ENCODE measurements at regions not wholly inside any gene's neighbourhood (a gene's known extent, or its start where the extent isn't known, plus 50 kb on each side); places are given as distances from the start of the nearest gene placed in this dataset.

DNA sequence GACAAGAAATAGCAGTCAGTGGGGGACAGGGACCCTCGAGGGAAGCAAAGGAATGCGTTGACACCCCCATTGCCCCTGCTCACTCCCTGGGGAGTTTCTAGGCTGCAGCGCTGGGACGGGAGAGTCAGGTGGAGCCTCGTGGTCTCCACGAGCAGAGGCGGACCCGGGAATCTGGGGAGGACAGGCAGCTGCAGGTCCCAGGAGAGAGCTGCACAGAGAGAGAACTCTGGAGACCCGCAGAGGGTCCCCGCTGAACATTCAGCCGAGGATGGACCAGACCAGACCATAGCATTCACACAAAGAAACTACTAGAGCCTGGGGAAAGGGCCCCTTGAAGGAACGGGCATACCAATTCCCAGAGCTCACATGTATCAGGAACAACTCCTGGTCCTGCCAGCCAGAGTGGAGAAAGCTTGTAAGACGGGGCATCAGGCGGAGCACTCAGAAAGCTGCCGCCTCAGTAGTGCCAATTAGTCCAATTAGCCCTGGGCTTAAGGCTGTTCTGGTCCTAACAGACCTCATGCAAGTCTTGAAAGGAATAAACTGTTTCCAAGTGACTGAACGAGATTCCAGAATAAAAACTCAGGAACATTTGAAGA is 966.7 kb upstream of the ZNF722 start:
- no peak overlapping the region for H3K9ac ChIP-seq (ENCODE audit: low read length)
- peaks cover 81% of the 10 kb centered on the region for H3K9me3 ChIP-seq (ENCODE audit: control insufficient read depth, low read depth, low read length)
- no peak overlapping the region for H3K4me3 ChIP-seq (ENCODE audit: low read length)
- H3K27me3 ChIP-seq (ENCODE audit: control insufficient read depth, insufficient read depth, low read length), result no peaks in the 10 kb centered on the region
- no peaks in the 10 kb centered on the region for H3K36me3 ChIP-seq (ENCODE audit: control insufficient read depth, low read depth, low read length)
- H3K4me1 ChIP-seq (ENCODE audit: control insufficient read depth, low read depth, low read length), result no peaks in the 10 kb centered on the region
- H3K27ac ChIP-seq (ENCODE audit: low read length), result no peak overlapping the region

DNA sequence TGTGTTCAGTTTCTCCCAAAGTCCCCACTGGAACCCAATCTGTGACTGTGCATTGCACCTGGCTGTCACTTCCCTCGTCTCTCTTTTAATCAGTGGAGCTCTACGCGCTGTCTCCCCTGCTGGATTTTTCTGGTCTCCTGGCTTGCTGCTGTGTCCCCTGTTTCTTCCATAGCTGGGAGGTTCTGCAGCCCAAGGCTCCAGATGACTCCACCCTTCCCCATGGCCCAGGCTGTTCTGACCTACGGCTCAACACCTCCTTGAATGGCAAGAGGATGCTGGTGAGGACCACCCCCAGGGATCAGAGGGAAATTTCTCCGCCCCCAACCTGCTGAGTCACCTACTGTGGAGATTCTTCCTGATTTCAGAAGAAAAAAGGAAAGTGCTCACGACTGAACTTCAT is 961.4 kb upstream of the ZNF722 start:
- Histone ChIP-seq H3K4me3 (ENCODE audit: low read length) (no peak overlapping the region), H3K9ac (ENCODE audit: low read length) (no peak overlapping the region), H3K4me1 (ENCODE audit: control insufficient read depth, low read depth, low read length) (no peaks in the 10 kb centered on the region), H3K27ac (ENCODE audit: low read length) (no peak overlapping the region), H3K36me3 (ENCODE audit: control insufficient read depth, low read depth, low read length) (no peaks in the 10 kb centered on the region), H3K27me3 (ENCODE audit: control insufficient read depth, insufficient read depth, low read length) (no peaks in the 10 kb centered on the region), H3K9me3 (ENCODE audit: control insufficient read depth, low read depth, low read length) (peaks cover 84% of the 10 kb centered on the region)

DNA sequence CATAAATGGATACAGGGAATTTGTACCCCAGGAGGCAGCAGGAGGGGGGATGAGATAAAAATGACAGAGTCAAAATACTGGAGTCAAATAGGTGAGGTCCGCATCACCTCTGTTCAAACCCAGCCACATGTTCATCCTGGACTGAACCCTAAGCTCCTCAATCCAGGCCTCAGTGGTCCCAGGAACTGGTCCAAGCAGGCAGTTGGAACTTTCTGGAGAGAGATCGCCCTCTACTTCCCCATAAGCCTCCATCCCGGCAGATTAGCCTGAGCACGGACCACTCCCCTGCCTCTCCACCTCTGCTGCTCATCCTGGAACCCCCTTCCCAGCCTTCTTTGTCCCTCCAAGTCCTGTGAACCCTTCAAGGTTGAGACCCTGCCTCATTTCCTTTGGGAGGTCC is 959.7 kb upstream of the ZNF722 start:
- Histone ChIP-seq H3K4me3 (ENCODE audit: low read length) (no peak overlapping the region), H3K27me3 (ENCODE audit: control insufficient read depth, insufficient read depth, low read length) (no peaks in the 10 kb centered on the region), H3K4me1 (ENCODE audit: control insufficient read depth, low read depth, low read length) (no peaks in the 10 kb centered on the region), H3K9me3 (ENCODE audit: control insufficient read depth, low read depth, low read length) (peaks cover 87% of the 10 kb centered on the region), H3K27ac (ENCODE audit: low read length) (no peak overlapping the region), H3K36me3 (ENCODE audit: control insufficient read depth, low read depth, low read length) (no peaks in the 10 kb centered on the region), H3K9ac (ENCODE audit: low read length) (no peak overlapping the region)

DNA sequence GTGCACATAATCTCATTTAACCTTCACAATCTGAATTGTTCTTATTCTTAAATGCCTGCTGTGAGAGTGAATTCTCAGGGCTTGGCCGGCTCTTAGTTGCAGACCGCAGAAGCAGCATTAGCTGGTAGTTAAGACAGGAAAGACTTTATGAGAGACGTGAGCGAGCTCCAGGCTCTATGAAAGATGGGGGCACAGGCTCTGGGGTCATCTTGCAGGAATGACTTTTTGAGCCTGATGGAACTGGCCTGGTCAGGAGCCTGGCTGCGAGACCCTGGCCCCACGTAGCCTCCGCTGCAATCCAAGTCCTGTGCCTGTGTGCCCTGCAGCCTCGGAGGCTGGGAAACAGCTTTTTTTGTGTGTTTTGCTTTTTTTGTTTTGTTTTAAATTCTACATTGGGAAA is 958.8 kb upstream of the ZNF722 start:
- Histone ChIP-seq H3K27ac (ENCODE audit: low read length) (no peak overlapping the region), H3K4me3 (ENCODE audit: low read length) (no peak overlapping the region), H3K27me3 (ENCODE audit: control insufficient read depth, insufficient read depth, low read length) (no peaks in the 10 kb centered on the region), H3K9me3 (ENCODE audit: control insufficient read depth, low read depth, low read length) (peaks cover 86% of the 10 kb centered on the region), H3K4me1 (ENCODE audit: control insufficient read depth, low read depth, low read length) (no peaks in the 10 kb centered on the region), H3K36me3 (ENCODE audit: control insufficient read depth, low read depth, low read length) (no peaks in the 10 kb centered on the region), H3K9ac (ENCODE audit: low read length) (no peak overlapping the region)

GRCh38 chr7:63040336-63040735 is 958.3 kb upstream of the ZNF722 start:
- H3K27me3 ChIP-seq (ENCODE audit: control insufficient read depth, insufficient read depth, low read length), result no peaks in the 10 kb centered on the region
- no peak overlapping the region for H3K9ac ChIP-seq (ENCODE audit: low read length)
- no peaks in the 10 kb centered on the region for H3K36me3 ChIP-seq (ENCODE audit: control insufficient read depth, low read depth, low read length)
- H3K4me1 ChIP-seq (ENCODE audit: control insufficient read depth, low read depth, low read length), result no peaks in the 10 kb centered on the region
- no peak overlapping the region for H3K4me3 ChIP-seq (ENCODE audit: low read length)
- H3K27ac ChIP-seq (ENCODE audit: low read length), result no peak overlapping the region
- peaks cover 86% of the 10 kb centered on the region for H3K9me3 ChIP-seq (ENCODE audit: control insufficient read depth, low read depth, low read length)

- Histone ChIP-seq H3K4me1 (ENCODE audit: control insufficient read depth, low read depth, low read length) (no peaks in the 10 kb centered on the region), H3K9me3 (ENCODE audit: control insufficient read depth, low read depth, low read length) (peaks cover 89% of the 10 kb centered on the region), H3K27me3 (ENCODE audit: control insufficient read depth, insufficient read depth, low read length) (no peaks in the 10 kb centered on the region), H3K4me3 (ENCODE audit: low read length) (no peak overlapping the region), H3K36me3 (ENCODE audit: control insufficient read depth, low read depth, low read length) (no peaks in the 10 kb centered on the region), H3K27ac (ENCODE audit: low read length) (no peak overlapping the region), H3K9ac (ENCODE audit: low read length) (no peak overlapping the region)
Observed at GRCh38 chr7:63040966-63041610, 957.6 kb upstream of the ZNF722 start.

DNA sequence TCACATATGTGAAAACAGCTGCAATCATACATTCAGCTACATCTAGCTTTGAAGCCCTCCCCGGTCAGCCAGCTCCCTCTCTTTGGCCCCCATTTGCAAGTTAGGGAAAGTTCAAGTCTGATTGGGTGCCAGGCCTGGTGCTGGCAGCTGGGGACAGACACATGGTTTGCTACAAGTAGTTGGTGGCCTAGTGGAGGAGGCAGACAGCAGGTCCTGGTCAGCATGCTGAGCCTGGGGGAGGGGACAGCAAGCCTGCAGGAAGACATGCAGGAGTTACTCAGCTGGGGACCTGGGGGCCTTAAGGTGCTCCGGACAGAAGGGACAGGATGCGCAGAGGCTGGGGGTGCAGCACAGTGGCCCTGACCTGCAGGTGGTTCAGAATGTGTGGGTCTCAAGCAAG is 956.9 kb upstream of the ZNF722 start:
- Histone ChIP-seq H3K27ac (ENCODE audit: low read length) (no peak overlapping the region), H3K27me3 (ENCODE audit: control insufficient read depth, insufficient read depth, low read length) (no peaks in the 10 kb centered on the region), H3K4me3 (ENCODE audit: low read length) (no peak overlapping the region), H3K4me1 (ENCODE audit: control insufficient read depth, low read depth, low read length) (no peaks in the 10 kb centered on the region), H3K9ac (ENCODE audit: low read length) (no peak overlapping the region), H3K9me3 (ENCODE audit: control insufficient read depth, low read depth, low read length) (peaks cover 89% of the 10 kb centered on the region), H3K36me3 (ENCODE audit: control insufficient read depth, low read depth, low read length) (no peaks in the 10 kb centered on the region)

DNA sequence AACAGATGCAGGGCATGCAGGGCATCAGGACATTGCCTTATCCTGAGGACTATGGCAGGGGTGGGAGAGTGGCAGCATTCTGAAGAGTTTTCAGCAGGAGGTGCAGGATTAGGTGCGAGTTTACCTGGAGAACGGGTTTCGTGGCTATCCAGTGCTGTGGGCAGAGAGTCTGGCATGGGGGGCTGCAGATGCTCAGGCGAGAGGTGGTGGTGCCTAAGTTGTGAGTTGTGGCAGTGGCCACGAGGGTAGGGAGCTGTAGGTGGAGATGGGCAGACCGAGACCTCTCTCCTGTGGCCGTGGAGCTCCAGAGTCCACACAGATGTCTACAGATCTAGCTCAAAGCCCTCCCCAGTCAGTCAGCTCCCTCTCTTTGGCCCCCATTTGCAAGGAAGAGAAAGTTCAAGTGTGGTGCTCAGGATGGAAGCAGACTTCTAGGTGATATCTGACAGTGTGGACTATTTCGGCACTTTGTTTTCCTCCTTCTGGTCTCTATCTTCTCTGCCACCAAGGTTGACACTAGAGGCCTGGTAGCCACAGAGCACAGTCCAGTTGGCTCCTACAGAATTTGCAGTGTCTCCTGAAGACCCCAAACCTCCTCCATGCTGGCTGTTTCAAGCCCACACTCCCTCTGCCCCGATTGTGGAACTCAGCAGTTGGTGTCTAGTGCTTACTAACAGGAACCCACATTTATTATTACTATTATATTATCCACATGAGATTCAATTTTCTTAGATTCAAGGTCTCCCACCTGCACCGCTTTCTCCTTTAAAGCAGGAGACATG is 955.7 kb upstream of the ZNF722 start:
- Histone ChIP-seq H3K4me3 (ENCODE audit: low read length) (no peak overlapping the region), H3K27me3 (ENCODE audit: control insufficient read depth, insufficient read depth, low read length) (no peaks in the 10 kb centered on the region), H3K9ac (ENCODE audit: low read length) (no peak overlapping the region), H3K36me3 (ENCODE audit: control insufficient read depth, low read depth, low read length) (no peaks in the 10 kb centered on the region), H3K4me1 (ENCODE audit: control insufficient read depth, low read depth, low read length) (no peaks in the 10 kb centered on the region), H3K9me3 (ENCODE audit: control insufficient read depth, low read depth, low read length) (peaks cover 88% of the 10 kb centered on the region), H3K27ac (ENCODE audit: low read length) (no peak overlapping the region)

- no peaks in the 10 kb centered on the region for H3K27me3 ChIP-seq (ENCODE audit: control insufficient read depth, insufficient read depth, low read length)
- no peaks in the 10 kb centered on the region for H3K4me1 ChIP-seq (ENCODE audit: control insufficient read depth, low read depth, low read length)
- no peaks in the 10 kb centered on the region for H3K36me3 ChIP-seq (ENCODE audit: control insufficient read depth, low read depth, low read length)
- H3K4me3 ChIP-seq (ENCODE audit: low read length), result no peak overlapping the region
- H3K9ac ChIP-seq (ENCODE audit: low read length), result no peak overlapping the region
- no peak overlapping the region for H3K27ac ChIP-seq (ENCODE audit: low read length)
- peaks cover 85% of the 10 kb centered on the region for H3K9me3 ChIP-seq (ENCODE audit: control insufficient read depth, low read depth, low read length)
Observed at GRCh38 chr7:63043657-63044543, 954.7 kb upstream of the ZNF722 start.

GRCh38 chr7:63044721-63045120 is 953.9 kb upstream of the ZNF722 start:
- Histone ChIP-seq H3K9me3 (ENCODE audit: control insufficient read depth, low read depth, low read length) (peaks cover 85% of the 10 kb centered on the region), H3K27me3 (ENCODE audit: control insufficient read depth, insufficient read depth, low read length) (no peaks in the 10 kb centered on the region), H3K4me1 (ENCODE audit: control insufficient read depth, low read depth, low read length) (no peaks in the 10 kb centered on the region), H3K4me3 (ENCODE audit: low read length) (no peak overlapping the region), H3K27ac (ENCODE audit: low read length) (no peak overlapping the region), H3K36me3 (ENCODE audit: control insufficient read depth, low read depth, low read length) (no peaks in the 10 kb centered on the region), H3K9ac (ENCODE audit: low read length) (no peak overlapping the region)

- H3K9me3 ChIP-seq (ENCODE audit: control insufficient read depth, low read depth, low read length), result peaks cover 78% of the 10 kb centered on the region
Observed at GRCh38 chr7:63045575-63045974, 953.1 kb upstream of the ZNF722 start.

More at GRCh38 chr7:63045575-63045974, 953.1 kb upstream of the ZNF722 start:
- no peaks in the 10 kb centered on the region for H3K4me1 ChIP-seq (ENCODE audit: control insufficient read depth, low read depth, low read length)
- no peaks in the 10 kb centered on the region for H3K36me3 ChIP-seq (ENCODE audit: control insufficient read depth, low read depth, low read length)
- H3K27ac ChIP-seq (ENCODE audit: low read length), result no peak overlapping the region
- H3K27me3 ChIP-seq (ENCODE audit: control insufficient read depth, insufficient read depth, low read length), result no peaks in the 10 kb centered on the region
- no peak overlapping the region for H3K9ac ChIP-seq (ENCODE audit: low read length)
- H3K4me3 ChIP-seq (ENCODE audit: low read length), result no peak overlapping the region

Measured in iPS-18a (cell line).